HG02571 (cell line): ENCODE measurements at regions not wholly inside any gene's neighbourhood (a gene's known extent, or its start where the extent isn't known, plus 50 kb on each side); places are given as distances from the start of the nearest gene placed in this dataset.
"Not testable (repeated sequence)": the region's sequence is repeated elsewhere in the genome, so short reads cannot be mapped to it uniquely, and the experiment has no call there.

Experiments
- ATAC-seq: cut with Tn5 transposase; IDR thresholded peaks from one replicate; pipeline ENCODE4 v1.9.1; 2021; ENCODE audit warnings: mild to moderate bottlenecking, moderate library complexity; ENCODE audit not compliant: unreplicated experiment

GRCh38 chr2:153622285-153622684 lies 143.7 kb upstream of the RPRM start:
- ATAC-seq, result no peak

GRCh38 chr2:153623020-153623419 lies 144.5 kb upstream of the RPRM start:
- ATAC-seq, result no peak

- no peak for ATAC-seq
Observed at GRCh38 chr2:153626676-153627075, 148.1 kb upstream of the RPRM start.

GRCh38 chr2:153635494-153635893 lies 156.9 kb upstream of the RPRM start:
- no peak for ATAC-seq

GRCh38 chr2:153641046-153641445 lies 162.5 kb upstream of the RPRM start:
- no peak for ATAC-seq

GRCh38 chr2:153644955-153645354 lies 166.4 kb upstream of the RPRM start:
- no peak for ATAC-seq

- no peak for ATAC-seq
Observed at GRCh38 chr2:153645599-153645998, 167.0 kb upstream of the RPRM start.

GRCh38 chr2:153657651-153658050 lies 179.1 kb upstream of the RPRM start:
- ATAC-seq, result no peak

- no peak for ATAC-seq
Observed at GRCh38 chr2:153661801-153662200, 183.2 kb upstream of the RPRM start.

GRCh38 chr2:153663371-153663770 lies 184.8 kb upstream of the RPRM start:
- no peak for ATAC-seq

- not testable (repeated sequence) for ATAC-seq
Observed at GRCh38 chr2:153664009-153664408, 185.4 kb upstream of the RPRM start.

- no peak for ATAC-seq
Observed at GRCh38 chr2:153667475-153667874, 188.9 kb upstream of the RPRM start.

GRCh38 chr2:153668923-153669322 lies 190.4 kb upstream of the RPRM start:
- no peak for ATAC-seq

GRCh38 chr2:153710128-153710527 lies 161.6 kb upstream of the GALNT13 start:
- ATAC-seq, result no peak

GRCh38 chr2:153715218-153715850 lies 156.4 kb upstream of the GALNT13 start:
- no peak for ATAC-seq

- ATAC-seq, result no peak
Observed at GRCh38 chr2:153717060-153717459, 154.7 kb upstream of the GALNT13 start.

GRCh38 chr2:153739394-153739793 lies 132.3 kb upstream of the GALNT13 start:
- ATAC-seq, result no peak

GRCh38 chr2:153761936-153762335 lies 109.8 kb upstream of the GALNT13 start:
- no peak for ATAC-seq

GRCh38 chr2:153766415-153766814 lies 105.3 kb upstream of the GALNT13 start:
- no peak for ATAC-seq

- no peak for ATAC-seq
Observed at GRCh38 chr2:153770359-153770991, 101.2 kb upstream of the GALNT13 start.

GRCh38 chr2:153780241-153780640 lies 91.5 kb upstream of the GALNT13 start:
- ATAC-seq, result no peak

- no peak for ATAC-seq
Observed at GRCh38 chr2:153786016-153786415, 85.7 kb upstream of the GALNT13 start.

GRCh38 chr2:153787612-153788011 lies 84.1 kb upstream of the GALNT13 start:
- no peak for ATAC-seq
